ENCODE measurements at regions not wholly inside any gene's neighbourhood (a gene's known extent, or its start where the extent isn't known, plus 50 kb on each side); places are given as distances from the start of the nearest gene placed in this dataset.

- DNase-seq (ENCODE audit: low read depth in 4 of 6, low spot score in 6 of 6): no peak
- no peak overlapping the region for H3K4me3 ChIP-seq (ENCODE audit: low read depth, low read length)
- H3K4me1 ChIP-seq (ENCODE audit: control insufficient read depth, insufficient read depth, low read length): peaks cover 4% of the 10 kb centered on the region
- no CpG with 5 or more reads among the region's 4 CpGs for WGBS (ENCODE audit: insufficient coverage)
- H3K9me3 ChIP-seq (ENCODE audit: control insufficient read depth, insufficient read depth, low read length): no peaks in the 10 kb centered on the region
- H3K27me3 ChIP-seq (ENCODE audit: control insufficient read depth, insufficient read depth, low read length): no peaks in the 10 kb centered on the region
- H3K27ac ChIP-seq (ENCODE audit: low read depth, low read length): no peak overlapping the region
- H3K36me3 ChIP-seq (ENCODE audit: control insufficient read depth, insufficient read depth, low read length): no peaks in the 10 kb centered on the region
These were observed 128.8 kb downstream of the TTC32 start for GRCh38 chr2:19772981-19773380.

DNA sequence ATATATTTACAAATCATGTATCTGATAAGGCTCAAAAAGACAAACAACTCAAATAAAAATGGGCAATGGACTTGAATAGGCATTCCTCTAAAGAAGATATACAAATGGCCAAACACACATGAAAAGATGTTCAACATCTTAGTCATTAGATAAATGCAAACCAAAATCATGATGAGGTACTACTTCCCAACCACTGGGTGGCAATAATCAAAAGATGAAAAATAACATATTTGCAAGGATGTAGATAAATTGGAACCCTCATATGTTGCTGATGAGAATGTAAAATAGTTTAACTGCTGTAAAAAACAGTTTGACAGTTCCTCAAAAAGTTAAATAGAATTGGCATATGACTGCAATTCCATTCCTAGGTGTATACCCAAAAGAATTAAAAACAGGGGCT is 132.3 kb downstream of the TTC32 start:
- H3K27me3 ChIP-seq (ENCODE audit: control insufficient read depth, insufficient read depth, low read length): no peaks in the 10 kb centered on the region
- no peak for DNase-seq (ENCODE audit: low read depth in 4 of 6, low spot score in 6 of 6)
- no peak overlapping the region for H3K4me3 ChIP-seq (ENCODE audit: low read depth, low read length)
- no peak overlapping the region for H3K27ac ChIP-seq (ENCODE audit: low read depth, low read length)
- H3K9me3 ChIP-seq (ENCODE audit: control insufficient read depth, insufficient read depth, low read length): no peaks in the 10 kb centered on the region
- H3K36me3 ChIP-seq (ENCODE audit: control insufficient read depth, insufficient read depth, low read length): no peaks in the 10 kb centered on the region
- H3K4me1 ChIP-seq (ENCODE audit: control insufficient read depth, insufficient read depth, low read length): no peaks in the 10 kb centered on the region

DNA sequence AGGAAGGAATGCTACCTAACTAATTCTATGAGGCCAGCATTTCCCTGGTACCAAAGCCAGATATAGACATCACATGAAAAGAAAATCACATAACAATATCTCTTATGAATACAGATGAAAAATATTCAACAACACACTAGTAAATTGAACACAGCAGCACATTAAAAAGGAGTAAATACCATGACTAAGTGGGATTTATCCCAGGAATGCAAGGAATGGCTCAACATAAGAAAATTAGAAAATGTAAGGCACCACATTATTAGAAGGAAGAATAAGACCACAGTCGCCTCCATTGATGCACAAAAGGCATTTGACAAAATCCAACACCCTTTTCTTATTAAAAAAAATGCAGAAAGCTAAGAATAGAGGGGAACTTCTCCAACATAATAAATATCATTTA is 133.9 kb downstream of the TTC32 start:
- no peak for DNase-seq (ENCODE audit: low read depth in 4 of 6, low spot score in 6 of 6)
- Histone ChIP-seq H3K9me3 (ENCODE audit: control insufficient read depth, insufficient read depth, low read length) (no peaks in the 10 kb centered on the region), H3K27ac (ENCODE audit: low read depth, low read length) (no peak overlapping the region), H3K36me3 (ENCODE audit: control insufficient read depth, insufficient read depth, low read length) (no peaks in the 10 kb centered on the region), H3K4me1 (ENCODE audit: control insufficient read depth, insufficient read depth, low read length) (no peaks in the 10 kb centered on the region), H3K4me3 (ENCODE audit: low read depth, low read length) (no peak overlapping the region), H3K27me3 (ENCODE audit: control insufficient read depth, insufficient read depth, low read length) (no peaks in the 10 kb centered on the region)
- no CpG with 5 or more reads among the region's 1 CpG for WGBS (ENCODE audit: insufficient coverage)

GRCh38 chr2:19764998-19765397 is 136.8 kb downstream of the TTC32 start:
- DNase-seq (ENCODE audit: low read depth in 4 of 6, low spot score in 6 of 6): no peak
- Histone ChIP-seq H3K27ac (ENCODE audit: low read depth, low read length) (no peak overlapping the region), H3K4me1 (ENCODE audit: control insufficient read depth, insufficient read depth, low read length) (no peaks in the 10 kb centered on the region), H3K36me3 (ENCODE audit: control insufficient read depth, insufficient read depth, low read length) (no peaks in the 10 kb centered on the region), H3K4me3 (ENCODE audit: low read depth, low read length) (no peak overlapping the region), H3K9me3 (ENCODE audit: control insufficient read depth, insufficient read depth, low read length) (no peaks in the 10 kb centered on the region), H3K27me3 (ENCODE audit: control insufficient read depth, insufficient read depth, low read length) (no peaks in the 10 kb centered on the region)
- 98% methylated on average over 4 of the region's 6 CpGs for WGBS (ENCODE audit: insufficient coverage)

- Histone ChIP-seq H3K36me3 (ENCODE audit: control insufficient read depth, insufficient read depth, low read length) (no peaks in the 10 kb centered on the region), H3K27me3 (ENCODE audit: control insufficient read depth, insufficient read depth, low read length) (no peaks in the 10 kb centered on the region), H3K27ac (ENCODE audit: low read depth, low read length) (no peak overlapping the region), H3K4me1 (ENCODE audit: control insufficient read depth, insufficient read depth, low read length) (no peaks in the 10 kb centered on the region), H3K9me3 (ENCODE audit: control insufficient read depth, insufficient read depth, low read length) (no peaks in the 10 kb centered on the region), H3K4me3 (ENCODE audit: low read depth, low read length) (no peak overlapping the region)
- DNase-seq (ENCODE audit: low read depth in 4 of 6, low spot score in 6 of 6): no peak
These were observed 138.1 kb downstream of the TTC32 start for GRCh38 chr2:19763731-19764130.

GRCh38 chr2:19762959-19763605 is 138.7 kb downstream of the TTC32 start:
- Histone ChIP-seq H3K27ac (ENCODE audit: low read depth, low read length) (no peak overlapping the region), H3K4me1 (ENCODE audit: control insufficient read depth, insufficient read depth, low read length) (no peaks in the 10 kb centered on the region), H3K27me3 (ENCODE audit: control insufficient read depth, insufficient read depth, low read length) (no peaks in the 10 kb centered on the region), H3K4me3 (ENCODE audit: low read depth, low read length) (no peak overlapping the region), H3K36me3 (ENCODE audit: control insufficient read depth, insufficient read depth, low read length) (no peaks in the 10 kb centered on the region), H3K9me3 (ENCODE audit: control insufficient read depth, insufficient read depth, low read length) (no peaks in the 10 kb centered on the region)
- 67% methylated on average over 1 of the region's 1 CpG for WGBS (ENCODE audit: insufficient coverage)
- no peak for DNase-seq (ENCODE audit: low read depth in 4 of 6, low spot score in 6 of 6)

DNA sequence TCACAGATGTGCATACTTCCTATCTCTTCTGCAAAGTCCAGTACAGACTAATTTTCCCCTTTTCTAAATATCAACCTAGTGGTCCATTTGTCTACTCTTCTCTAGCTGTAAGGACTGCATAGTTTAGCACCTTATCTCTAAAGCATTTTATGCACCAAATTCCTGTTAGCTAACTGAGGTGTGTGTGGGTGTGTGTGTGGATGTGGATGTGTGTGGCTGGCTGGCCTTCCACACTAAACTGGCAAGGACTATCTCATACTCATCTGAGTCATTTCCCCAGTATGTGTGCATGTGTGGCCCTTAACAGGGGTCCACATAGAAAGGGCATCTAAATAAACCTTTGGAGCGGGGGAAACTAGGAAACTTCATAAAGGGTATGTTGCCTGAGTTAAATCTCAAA is 139.6 kb downstream of the TTC32 start:
- Histone ChIP-seq H3K4me3 (ENCODE audit: low read depth, low read length) (no peak overlapping the region), H3K36me3 (ENCODE audit: control insufficient read depth, insufficient read depth, low read length) (no peaks in the 10 kb centered on the region), H3K27me3 (ENCODE audit: control insufficient read depth, insufficient read depth, low read length) (no peaks in the 10 kb centered on the region), H3K4me1 (ENCODE audit: control insufficient read depth, insufficient read depth, low read length) (peaks cover 4% of the 10 kb centered on the region), H3K27ac (ENCODE audit: low read depth, low read length) (no peak overlapping the region), H3K9me3 (ENCODE audit: control insufficient read depth, insufficient read depth, low read length) (no peaks in the 10 kb centered on the region)
- no peak for DNase-seq (ENCODE audit: low read depth in 4 of 6, low spot score in 6 of 6)
- WGBS (ENCODE audit: insufficient coverage): 100% methylated on average over 1 of the region's 1 CpG

GRCh38 chr2:19759880-19760279 is 141.9 kb downstream of the TTC32 start:
- no peaks in the 10 kb centered on the region for H3K27me3 ChIP-seq (ENCODE audit: control insufficient read depth, insufficient read depth, low read length)
- H3K4me3 ChIP-seq (ENCODE audit: low read depth, low read length): no peak overlapping the region
- no peaks in the 10 kb centered on the region for H3K36me3 ChIP-seq (ENCODE audit: control insufficient read depth, insufficient read depth, low read length)
- H3K4me1 ChIP-seq (ENCODE audit: control insufficient read depth, insufficient read depth, low read length): peaks cover 6% of the 10 kb centered on the region
- no peak overlapping the region for H3K27ac ChIP-seq (ENCODE audit: low read depth, low read length)
- no peaks in the 10 kb centered on the region for H3K9me3 ChIP-seq (ENCODE audit: control insufficient read depth, insufficient read depth, low read length)
- 71% methylated on average over 4 of the region's 6 CpGs for whole genome bisulfite sequencing (ENCODE audit: insufficient coverage)
- DNase-seq (ENCODE audit: low read depth in 4 of 6, low spot score in 6 of 6): peak in 1 of 6 donors; percentile 28

DNA sequence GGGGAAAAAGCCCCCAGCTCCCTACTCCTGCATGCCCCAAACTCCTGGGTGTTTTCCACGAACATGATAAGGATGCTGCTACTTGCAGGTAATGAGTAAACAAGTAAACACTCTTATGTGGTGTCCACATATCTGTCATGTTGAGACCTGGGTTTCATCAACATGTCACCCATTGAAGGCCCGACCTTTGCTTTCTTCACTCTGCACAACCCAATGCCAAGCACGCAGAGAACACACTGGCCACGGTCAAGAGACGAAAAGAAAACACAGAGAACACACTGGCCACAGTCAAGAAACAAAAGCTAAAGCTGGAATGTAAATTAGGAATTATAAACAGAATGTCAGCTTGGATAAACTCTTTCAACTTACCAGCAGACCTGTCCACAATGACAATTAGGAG is 143.1 kb downstream of the TTC32 start:
- H3K36me3 ChIP-seq (ENCODE audit: control insufficient read depth, insufficient read depth, low read length): no peaks in the 10 kb centered on the region
- WGBS (ENCODE audit: insufficient coverage): 67% methylated on average over 3 of the region's 5 CpGs
- no peak overlapping the region for H3K27ac ChIP-seq (ENCODE audit: low read depth, low read length)
- no peak overlapping the region for H3K4me3 ChIP-seq (ENCODE audit: low read depth, low read length)
- H3K4me1 ChIP-seq (ENCODE audit: control insufficient read depth, insufficient read depth, low read length): peaks cover 11% of the 10 kb centered on the region
- no peak for DNase-seq (ENCODE audit: low read depth in 4 of 6, low spot score in 6 of 6)
- H3K9me3 ChIP-seq (ENCODE audit: control insufficient read depth, insufficient read depth, low read length): no peaks in the 10 kb centered on the region
- no peaks in the 10 kb centered on the region for H3K27me3 ChIP-seq (ENCODE audit: control insufficient read depth, insufficient read depth, low read length)

DNA sequence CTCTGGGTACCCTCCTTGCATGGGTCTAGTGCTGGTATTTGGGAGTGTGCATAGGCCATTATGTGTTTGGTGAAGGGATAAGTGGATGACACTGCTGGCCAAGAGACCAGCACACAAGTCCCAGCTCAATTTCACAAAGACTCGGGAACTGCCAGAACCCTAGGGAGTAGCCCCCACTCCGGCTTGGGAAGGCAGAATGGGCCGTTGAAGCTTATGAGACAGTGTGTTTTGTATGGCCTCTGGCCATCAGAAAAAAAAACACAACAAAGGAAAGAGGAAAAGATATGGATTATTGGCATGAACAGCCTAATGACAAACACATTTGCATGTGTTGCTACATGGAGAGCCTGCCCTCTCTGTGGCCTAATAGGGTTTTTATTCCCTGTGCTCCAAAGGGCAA is 144.2 kb downstream of the TTC32 start:
- DNase-seq (ENCODE audit: low read depth in 4 of 6, low spot score in 6 of 6): no peak
- H3K27me3 ChIP-seq (ENCODE audit: control insufficient read depth, insufficient read depth, low read length): no peaks in the 10 kb centered on the region
- WGBS (ENCODE audit: insufficient coverage): 80% methylated on average over 1 of the region's 3 CpGs
- peaks cover 11% of the 10 kb centered on the region for H3K4me1 ChIP-seq (ENCODE audit: control insufficient read depth, insufficient read depth, low read length)
- no peaks in the 10 kb centered on the region for H3K9me3 ChIP-seq (ENCODE audit: control insufficient read depth, insufficient read depth, low read length)
- no peak overlapping the region for H3K4me3 ChIP-seq (ENCODE audit: low read depth, low read length)
- no peak overlapping the region for H3K27ac ChIP-seq (ENCODE audit: low read depth, low read length)
- H3K36me3 ChIP-seq (ENCODE audit: control insufficient read depth, insufficient read depth, low read length): no peaks in the 10 kb centered on the region

Data from spinal cord (tissue), 9 donors.